IPS-20b (cell line): ENCODE measurements at regions not wholly inside any gene's neighbourhood (a gene's known extent, or its start where the extent isn't known, plus 50 kb on each side); places are given as distances from the start of the nearest gene placed in this dataset.

ENCODE experiments used
- H3K27ac ChIP-seq: one replicate; pipeline ENCODE4 v1.5.1; 2013; ENCODE audit warnings: low read length
- H3K27me3 ChIP-seq: 2 replicates; pipeline ENCODE4 v1.6.1; 2013; ENCODE audit warnings: mild to moderate bottlenecking, low read length, inconsistent platforms; ENCODE audit not compliant: insufficient read depth
- H3K36me3 ChIP-seq: 2 replicates; pipeline ENCODE4 v1.6.1; 2013; ENCODE audit warnings: low read depth, mild to moderate bottlenecking, inconsistent platforms, low read length, moderate library complexity; ENCODE audit not compliant: insufficient read depth
- H3K4me1 ChIP-seq: 2 replicates; pipeline ENCODE4 v1.6.1; 2013; ENCODE audit warnings: mild to moderate bottlenecking, control low read depth, inconsistent platforms, low read length, moderate library complexity; ENCODE audit not compliant: insufficient read depth
- H3K4me3 ChIP-seq: 2 replicates; pipeline ENCODE4 v1.5.1; 2013; ENCODE audit warnings: mild to moderate bottlenecking, low read length, inconsistent platforms
- H3K9ac ChIP-seq: 2 replicates; pipeline ENCODE4 v1.6.1; 2013; ENCODE audit warnings: low read depth, mild to moderate bottlenecking, inconsistent platforms, low read length, moderate library complexity
- H3K9me3 ChIP-seq: 2 replicates; pipeline ENCODE4 v1.6.1; 2013; ENCODE audit warnings: mild to moderate bottlenecking, low read depth, low read length, inconsistent platforms; ENCODE audit not compliant: insufficient read depth

DNA sequence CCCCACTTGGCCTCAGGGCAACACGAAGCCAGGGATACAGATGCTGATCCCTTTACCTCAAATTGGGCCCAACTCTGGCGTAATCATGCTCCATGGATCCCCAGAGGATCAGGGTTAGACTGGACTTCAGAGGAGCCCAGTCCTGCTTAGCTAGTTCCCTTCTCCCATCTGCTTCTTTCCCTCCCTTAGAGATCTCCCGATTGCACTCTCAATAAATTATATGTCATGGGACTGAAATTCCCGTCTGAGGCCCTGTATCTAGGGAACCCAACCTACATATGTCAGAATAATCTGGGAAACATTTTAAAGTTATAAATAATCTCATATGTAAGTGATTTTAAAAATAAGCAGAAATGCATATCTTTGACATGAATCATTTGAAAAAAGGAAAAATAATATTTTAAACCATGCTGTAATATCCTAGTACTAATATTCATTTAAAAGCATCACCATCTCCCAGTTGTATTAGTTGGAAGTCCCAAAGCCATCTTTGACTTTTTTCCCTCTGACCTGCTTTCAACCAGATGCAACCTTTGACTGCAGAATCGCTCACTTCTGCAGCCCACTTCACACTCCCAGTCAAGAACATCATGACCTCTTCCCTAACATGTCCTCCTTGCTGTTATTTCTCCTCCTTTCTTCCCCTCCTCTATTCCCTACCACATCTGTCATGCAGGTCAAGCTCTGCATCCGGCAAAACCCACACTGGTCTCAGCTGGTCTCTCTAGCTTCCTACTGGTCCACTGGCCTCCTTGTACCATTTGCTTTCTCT, 393.6 kb downstream of the BTBD3 start:
- Histone ChIP-seq H3K4me1 (no peaks in the 10 kb centered on the region; the same call in 1 of the 2 replicates), H3K9me3 (no peaks in the 10 kb centered on the region), H3K9ac (no peak overlapping the region)

DNA sequence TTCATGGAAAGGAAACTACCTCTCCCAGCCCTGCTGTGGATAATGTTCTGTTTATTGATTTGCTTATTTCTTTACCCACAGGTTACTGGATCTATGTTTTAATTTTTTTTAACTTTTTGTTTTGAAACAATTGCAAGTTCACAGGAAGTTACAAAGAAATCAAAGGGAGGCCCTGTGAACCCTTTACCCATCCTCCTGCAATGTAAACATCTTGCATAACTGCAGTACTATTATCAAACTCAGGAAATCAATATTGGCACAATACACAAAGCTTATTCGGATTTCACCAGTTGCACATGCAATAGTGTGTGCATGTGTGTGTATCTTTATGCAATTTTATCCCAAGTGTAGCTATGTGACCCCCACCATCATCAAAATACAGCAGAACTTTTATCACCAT, 398.0 kb downstream of the BTBD3 start:
- Histone ChIP-seq H3K4me3 (no peak overlapping the region), H3K4me1 (no peaks in the 10 kb centered on the region; the same call in 1 of the 2 replicates), H3K27ac (no peak overlapping the region), H3K9me3 (no peaks in the 10 kb centered on the region), H3K9ac (no peak overlapping the region), H3K27me3 (no peaks in the 10 kb centered on the region), H3K36me3 (no peaks in the 10 kb centered on the region)

More for the DNA sequence above, 393.6 kb downstream of the BTBD3 start:
- Histone ChIP-seq H3K27me3 (no peaks in the 10 kb centered on the region), H3K27ac (no peak overlapping the region), H3K36me3 (no peaks in the 10 kb centered on the region), H3K4me3 (no peak overlapping the region)

DNA sequence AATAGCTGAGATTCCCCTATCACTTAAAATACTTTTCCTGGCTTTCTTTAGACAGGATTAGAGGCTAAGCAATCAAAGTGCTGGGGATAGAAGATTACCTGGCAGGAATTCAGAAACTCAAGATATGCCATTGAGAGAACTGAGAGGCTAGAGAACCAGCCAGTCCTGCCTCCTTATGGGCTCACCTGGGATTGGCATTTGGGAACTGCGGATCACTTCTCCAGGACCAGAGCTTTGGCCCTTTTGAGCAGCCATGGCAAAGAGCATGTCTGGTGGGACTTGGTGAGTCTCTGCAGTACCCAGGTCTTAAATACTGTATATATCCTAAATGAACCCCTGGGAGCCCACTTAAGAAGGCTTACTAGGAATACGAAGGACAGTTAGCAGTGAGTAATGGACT, 399.1 kb downstream of the BTBD3 start:
- Histone ChIP-seq H3K27me3 (no peaks in the 10 kb centered on the region), H3K36me3 (no peaks in the 10 kb centered on the region), H3K27ac (no peak overlapping the region), H3K9me3 (no peaks in the 10 kb centered on the region), H3K9ac (no peak overlapping the region), H3K4me3 (no peak overlapping the region), H3K4me1 (no peaks in the 10 kb centered on the region; the same call in 1 of the 2 replicates)

DNA sequence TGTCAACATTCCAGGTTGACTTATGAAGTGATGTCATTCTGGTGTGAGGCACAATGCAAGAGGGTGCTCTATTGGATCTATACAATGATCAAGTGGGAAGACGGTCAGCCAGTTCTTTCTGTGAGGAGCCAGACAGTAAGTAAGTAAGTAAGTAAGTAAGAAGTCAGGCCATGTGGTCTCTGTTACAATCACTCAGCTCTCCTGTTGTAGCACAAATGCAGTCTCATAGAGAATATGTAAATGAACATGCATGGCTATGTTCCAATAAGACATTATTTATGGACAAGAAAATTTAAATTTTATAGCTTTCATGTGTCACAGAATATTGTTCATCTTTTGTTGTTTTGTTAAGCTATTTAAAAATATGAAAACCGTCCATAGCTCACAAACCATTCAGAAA, 399.7 kb downstream of the BTBD3 start:
- no peak overlapping the region for H3K9ac ChIP-seq
- no peak overlapping the region for H3K4me3 ChIP-seq
- H3K27me3 ChIP-seq, result no peaks in the 10 kb centered on the region
- H3K36me3 ChIP-seq, result no peaks in the 10 kb centered on the region
- no peak overlapping the region for H3K27ac ChIP-seq
- no peaks in the 10 kb centered on the region; the same call in 1 of the 2 replicates for H3K4me1 ChIP-seq
- no peaks in the 10 kb centered on the region for H3K9me3 ChIP-seq

DNA sequence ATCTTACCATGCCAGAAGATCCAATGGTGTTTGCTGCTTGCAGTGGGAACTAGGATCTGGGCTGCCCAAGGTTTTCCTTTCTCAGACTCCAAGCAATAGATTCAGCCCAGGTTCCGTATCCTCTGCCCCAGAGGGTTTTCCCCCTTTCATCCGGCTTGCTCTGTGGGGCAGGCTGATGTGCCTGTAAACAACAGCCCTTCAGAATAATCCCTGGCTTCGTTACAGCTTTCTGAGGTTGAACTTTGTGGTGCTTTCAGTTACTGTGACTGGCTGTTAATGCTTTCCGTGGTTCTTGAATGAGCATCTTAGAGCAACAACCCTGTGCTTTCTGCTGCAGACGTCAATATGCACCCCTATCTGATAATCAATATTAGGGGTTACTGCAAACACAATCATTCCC, 400.4 kb downstream of the BTBD3 start:
- H3K9ac ChIP-seq, result no peak overlapping the region
- H3K4me1 ChIP-seq, result no peaks in the 10 kb centered on the region; the same call in 1 of the 2 replicates
- H3K36me3 ChIP-seq, result no peaks in the 10 kb centered on the region
- H3K9me3 ChIP-seq, result no peaks in the 10 kb centered on the region
- H3K27me3 ChIP-seq, result no peaks in the 10 kb centered on the region
- H3K27ac ChIP-seq, result no peak overlapping the region
- no peak overlapping the region for H3K4me3 ChIP-seq

DNA sequence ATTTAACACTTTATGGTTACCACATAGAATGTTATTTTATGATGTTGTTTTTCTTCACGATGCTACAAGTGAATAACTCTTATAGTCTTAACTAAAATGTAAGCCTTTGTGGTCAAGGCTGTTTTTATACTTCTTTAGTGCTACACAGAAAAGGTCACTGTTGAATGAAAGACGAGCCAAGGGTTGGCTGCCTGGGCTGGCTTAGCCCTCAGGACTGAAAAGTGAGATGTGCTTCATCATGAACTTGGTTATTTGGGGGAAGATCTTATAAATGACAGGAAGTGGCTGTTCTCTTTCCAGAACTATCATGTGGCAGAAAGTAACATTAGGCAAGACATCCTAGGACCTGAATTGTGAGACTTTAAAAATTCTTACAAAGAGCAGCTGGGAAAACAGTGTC, 404.0 kb downstream of the BTBD3 start:
- Histone ChIP-seq H3K9me3 (no peaks in the 10 kb centered on the region), H3K4me3 (no peak overlapping the region), H3K27me3 (no peaks in the 10 kb centered on the region), H3K4me1 (no peaks in the 10 kb centered on the region), H3K9ac (no peak overlapping the region), H3K36me3 (no peaks in the 10 kb centered on the region), H3K27ac (no peak overlapping the region)

DNA sequence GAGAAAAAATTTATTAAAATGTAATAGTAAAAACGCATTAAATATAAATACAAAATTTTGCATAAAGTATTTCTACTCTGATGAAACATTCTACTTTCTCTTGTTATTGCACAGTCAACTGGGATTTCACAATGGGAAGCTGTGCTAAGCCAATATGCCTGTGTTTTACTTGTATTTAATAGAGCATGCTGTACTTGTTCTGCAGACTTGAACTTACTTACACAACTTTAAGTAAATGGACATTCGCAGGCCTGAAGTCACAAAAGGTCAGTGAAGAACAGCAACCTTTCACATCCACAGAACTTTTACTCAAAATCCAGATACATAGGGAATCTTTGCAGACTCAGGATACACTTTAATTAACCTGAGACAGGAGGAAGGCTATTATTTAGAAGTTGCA, 409.5 kb downstream of the BTBD3 start:
- Histone ChIP-seq H3K9me3 (no peaks in the 10 kb centered on the region), H3K9ac (no peak overlapping the region), H3K27me3 (no peaks in the 10 kb centered on the region), H3K27ac (no peak overlapping the region), H3K36me3 (no peaks in the 10 kb centered on the region), H3K4me3 (no peak overlapping the region), H3K4me1 (no peaks in the 10 kb centered on the region)

DNA sequence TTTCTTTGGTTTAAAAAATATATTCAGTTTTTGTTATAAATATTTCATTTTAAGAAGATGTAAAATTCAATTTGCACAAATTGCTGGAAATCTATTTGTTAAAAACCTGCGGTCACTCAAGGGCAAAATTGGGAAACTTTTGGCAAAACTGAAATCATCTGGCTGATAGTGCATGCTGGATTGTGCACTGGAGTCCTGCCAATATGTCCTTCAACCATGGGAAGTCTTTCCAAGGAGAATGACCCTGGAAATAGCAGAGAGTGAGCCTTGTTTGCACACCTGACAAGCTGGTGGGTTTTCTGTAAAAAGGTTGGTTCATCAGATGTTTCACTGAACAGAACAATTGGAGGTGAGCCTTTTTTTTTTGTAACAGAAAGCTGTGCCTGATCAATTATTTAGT, 413.5 kb downstream of the BTBD3 start:
- Histone ChIP-seq H3K9me3 (no peaks in the 10 kb centered on the region), H3K4me1 (no peaks in the 10 kb centered on the region), H3K36me3 (no peaks in the 10 kb centered on the region), H3K27ac (no peak overlapping the region), H3K27me3 (no peaks in the 10 kb centered on the region), H3K4me3 (no peak overlapping the region), H3K9ac (no peak overlapping the region)

DNA sequence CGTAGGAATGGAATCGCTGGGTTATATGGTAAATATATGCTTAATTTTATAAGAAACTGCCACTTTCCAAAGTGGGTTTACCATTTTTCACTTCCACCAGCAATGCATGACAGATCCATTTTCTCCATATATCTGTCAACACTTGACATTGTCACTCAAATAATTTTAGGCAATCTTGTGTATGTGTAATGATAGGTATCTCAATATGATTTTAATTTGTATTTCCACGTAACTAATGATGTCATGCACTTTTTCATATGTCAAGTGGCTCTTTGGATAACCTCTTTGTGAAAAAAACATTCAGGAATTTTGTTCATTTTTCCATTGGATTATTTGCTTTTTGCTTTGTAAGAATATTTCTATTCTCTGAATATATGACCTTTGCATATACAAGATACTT, 419.9 kb downstream of the BTBD3 start:
- H3K4me1 ChIP-seq, result no peaks in the 10 kb centered on the region
- H3K9ac ChIP-seq, result no peak overlapping the region

DNA sequence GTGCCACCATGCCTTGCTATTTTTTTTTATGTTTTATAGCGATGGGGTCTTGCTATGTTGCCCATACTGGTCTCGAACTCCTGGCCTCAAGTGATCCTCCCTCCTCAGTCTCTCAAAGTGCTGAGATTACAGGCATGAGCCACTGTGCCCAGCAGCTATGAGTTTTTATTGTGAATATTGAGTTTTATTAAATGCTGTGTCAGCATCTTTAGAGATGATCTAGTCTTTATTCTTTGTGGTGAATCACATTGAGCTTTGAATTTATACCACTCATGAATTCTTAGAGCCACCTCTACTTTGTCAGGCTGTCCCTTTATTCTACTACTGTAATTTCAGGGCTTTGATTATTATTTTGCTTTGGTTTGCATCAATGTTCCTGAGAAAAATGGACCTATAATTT, 428.3 kb downstream of the BTBD3 start:
- Histone ChIP-seq H3K9me3 (no peaks in the 10 kb centered on the region; the same call in 1 of the 2 replicates), H3K4me3 (no peak overlapping the region), H3K27ac (no peak overlapping the region), H3K27me3 (no peaks in the 10 kb centered on the region), H3K4me1 (peaks cover 8% of the 10 kb centered on the region; the same call in 1 of the 2 replicates), H3K9ac (no peak overlapping the region), H3K36me3 (no peaks in the 10 kb centered on the region)

More for the DNA sequence above, 419.9 kb downstream of the BTBD3 start:
- H3K9me3 ChIP-seq, result no peaks in the 10 kb centered on the region
- no peak overlapping the region for H3K27ac ChIP-seq
- H3K36me3 ChIP-seq, result no peaks in the 10 kb centered on the region
- H3K4me3 ChIP-seq, result no peak overlapping the region
- H3K27me3 ChIP-seq, result no peaks in the 10 kb centered on the region

DNA sequence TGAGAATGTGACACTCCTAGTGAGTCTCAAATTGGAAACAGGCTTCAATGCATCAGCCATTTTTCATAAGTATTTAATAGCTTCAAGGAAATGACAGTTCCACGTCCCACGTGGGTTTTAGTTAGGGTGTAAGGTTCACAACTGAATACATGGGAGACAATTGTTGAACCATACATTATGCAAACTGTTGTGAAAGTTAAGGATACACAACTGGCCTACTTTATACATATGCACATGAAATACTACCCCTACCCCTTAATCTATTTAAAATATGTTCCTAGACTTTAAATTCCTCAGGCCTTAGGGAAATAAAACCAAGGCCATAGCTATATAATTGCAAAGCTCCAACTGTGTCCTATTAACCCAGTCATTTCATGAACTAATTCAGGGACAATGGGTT, 436.1 kb downstream of the BTBD3 start:
- Histone ChIP-seq H3K9ac (no peak overlapping the region), H3K27me3 (no peaks in the 10 kb centered on the region), H3K36me3 (no peaks in the 10 kb centered on the region), H3K4me1 (peaks cover 8% of the 10 kb centered on the region; the same call in 1 of the 2 replicates), H3K9me3 (no peaks in the 10 kb centered on the region), H3K4me3 (no peak overlapping the region), H3K27ac (no peak overlapping the region)

DNA sequence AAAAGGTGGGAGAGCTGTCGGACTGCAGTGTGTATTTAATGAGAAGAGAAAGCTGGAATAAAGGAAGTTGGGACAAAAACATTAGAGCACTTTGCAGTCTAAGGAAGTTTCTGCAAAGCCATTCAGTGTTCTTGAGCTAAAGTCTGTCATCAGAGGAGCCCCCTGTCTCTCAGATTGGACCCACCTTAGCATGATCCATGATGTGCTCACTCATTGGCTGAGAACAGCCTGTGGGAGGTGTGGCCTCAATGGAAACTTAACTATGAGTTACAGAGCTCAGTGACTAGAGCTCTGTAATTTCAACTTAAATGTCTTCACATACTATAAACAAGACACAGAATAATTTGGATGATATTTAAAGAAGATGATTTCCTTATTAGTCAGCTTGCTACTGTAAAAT, 437.0 kb downstream of the BTBD3 start:
- Histone ChIP-seq H3K4me1 (peaks cover 4% of the 10 kb centered on the region; the same call in 1 of the 2 replicates), H3K36me3 (no peaks in the 10 kb centered on the region), H3K27me3 (no peaks in the 10 kb centered on the region), H3K9me3 (no peaks in the 10 kb centered on the region), H3K4me3 (no peak overlapping the region), H3K27ac (no peak overlapping the region), H3K9ac (no peak overlapping the region)
